ENCODE measurements at regions not wholly inside any gene's neighbourhood (a gene's known extent, or its start where the extent isn't known, plus 50 kb on each side); places are given as distances from the start of the nearest gene placed in this dataset.
"Not testable (repeated sequence)": the region's sequence is repeated elsewhere in the genome, so short reads cannot be mapped to it uniquely, and the experiment has no call there.

GRCh38 chr7:112587504-112587903 is 106.7 kb downstream of the LSMEM1 start:
- H3K27ac Mint-ChIP-seq, result no peak overlapping the region
- no peak overlapping the region for H3K4me3 Mint-ChIP-seq
- ChIA-PET POLR2A (no interaction called here), CTCF (interaction anchor here (0.5 kb wide), 1 partner anchor 9 kb away, joined by 3 read pairs; no protein-coding TSS in a partner anchor)
- peaks cover 0 to 10% (median 0%) of the 10 kb centered on the region in 11 donors for H3K9me3 Mint-ChIP-seq
- H3K27me3 ChIP-seq (ENCODE audit: control insufficient read depth in 2 of 2, insufficient read depth in 2 of 2, low read length in 2 of 2), result no peaks in the 10 kb centered on the region
- ATAC-seq (no peak), DNase-seq (no peak)
- no peaks in the 10 kb centered on the region for H3K36me3 ChIP-seq (ENCODE audit: control insufficient read depth in 2 of 3, insufficient read depth in 3 of 3, low read length in 3 of 3)
- H3K4me1 ChIP-seq (ENCODE audit: control insufficient read depth in 2 of 2, insufficient read depth in 2 of 2, low read length in 2 of 2), result no peaks in the 10 kb centered on the region
- intact Hi-C loops (cut with micrococcal nuclease), result no loop called here
- peaks cover 0 to 6% (median 0%) of the 10 kb centered on the region in 5 donors for H3K36me3 Mint-ChIP-seq
- H3K27me3 Mint-ChIP-seq, result peaks cover 5 to 38% (median 24%) of the 10 kb centered on the region in 5 donors
- H3K4me3 ChIP-seq (ENCODE audit: low read length), result no peak overlapping the region
- no peak overlapping the region for H3K27ac ChIP-seq (ENCODE audit: low read depth, low read length)
- H3K9me3 ChIP-seq (ENCODE audit: control insufficient read depth in 2 of 3, low read length in 3 of 3), result no peaks in the 10 kb centered on the region
- no peaks in the 10 kb centered on the region for H3K4me1 Mint-ChIP-seq

DNA sequence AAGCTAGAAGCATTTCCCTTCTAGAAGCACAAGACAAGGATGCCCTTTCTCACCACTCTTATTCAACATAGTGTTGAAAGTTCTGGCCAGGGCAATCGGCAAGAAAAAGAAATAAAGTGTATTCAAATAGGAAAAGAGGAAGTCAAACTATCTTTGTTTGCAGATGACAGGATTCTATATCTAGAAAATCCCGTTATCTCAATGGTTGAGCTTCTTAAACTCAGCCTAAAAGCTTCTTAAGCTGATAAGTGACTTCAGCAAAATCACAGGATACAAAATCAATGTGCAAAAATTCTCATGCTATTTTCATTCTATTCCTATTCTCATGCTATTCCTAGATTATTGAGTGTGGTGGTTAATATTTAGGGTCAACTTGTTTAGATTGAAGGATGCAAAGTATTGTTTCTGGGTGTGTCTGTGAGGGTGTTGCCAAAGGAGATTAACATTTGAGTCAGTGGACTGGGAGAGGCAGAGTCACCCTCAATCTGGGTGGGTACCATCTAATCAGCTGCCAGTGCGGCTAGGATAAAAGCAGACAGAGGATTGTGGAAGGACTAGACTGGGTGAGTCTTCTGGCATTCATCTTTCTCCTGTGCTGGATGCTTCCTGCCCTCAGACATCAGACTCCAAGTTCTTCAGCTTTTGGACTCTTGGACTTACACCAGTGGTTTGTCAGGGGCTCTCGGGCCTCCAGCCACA is 111.9 kb downstream of the LSMEM1 start:
- H3K36me3 ChIP-seq (ENCODE audit: control insufficient read depth in 2 of 3, insufficient read depth in 3 of 3, low read length in 3 of 3); H3K4me3 Mint-ChIP-seq; POLR2A ChIA-PET; ATAC-seq; H3K27ac ChIP-seq (ENCODE audit: low read depth, low read length); H3K36me3 Mint-ChIP-seq; H3K4me3 ChIP-seq (ENCODE audit: low read length); H3K9me3 ChIP-seq (ENCODE audit: control insufficient read depth in 2 of 3, low read length in 3 of 3); H3K4me1 Mint-ChIP-seq; H3K27me3 ChIP-seq (ENCODE audit: control insufficient read depth in 2 of 2, insufficient read depth in 2 of 2, low read length in 2 of 2); intact Hi-C loops (cut with micrococcal nuclease); H3K9me3 Mint-ChIP-seq; H3K27ac Mint-ChIP-seq; H3K4me1 ChIP-seq (ENCODE audit: control insufficient read depth in 2 of 2, insufficient read depth in 2 of 2, low read length in 2 of 2); CTCF ChIA-PET; DNase-seq: not testable (repeated sequence)
- peaks cover 2 to 19% (median 12%) of the 10 kb centered on the region in 5 donors for H3K27me3 Mint-ChIP-seq

GRCh38 chr7:112594397-112594796 is 113.6 kb downstream of the LSMEM1 start:
- Mint-ChIP-seq H3K27ac (no peak overlapping the region), H3K36me3 (no peaks in the 10 kb centered on the region), H3K4me3 (no peak overlapping the region), H3K4me1 (no peaks in the 10 kb centered on the region), H3K27me3 (peaks cover 0 to 15% (median 12%) of the 10 kb centered on the region in 5 donors), H3K9me3 (peaks cover 0 to under 1% (median 0%) of the 10 kb centered on the region in 11 donors)
- no peaks in the 10 kb centered on the region for H3K9me3 ChIP-seq (ENCODE audit: control insufficient read depth in 2 of 3, low read length in 3 of 3)
- H3K27me3 ChIP-seq (ENCODE audit: control insufficient read depth in 2 of 2, insufficient read depth in 2 of 2, low read length in 2 of 2), result no peaks in the 10 kb centered on the region
- no peak for ATAC-seq
- H3K4me1 ChIP-seq (ENCODE audit: control insufficient read depth in 2 of 2, insufficient read depth in 2 of 2, low read length in 2 of 2), result no peaks in the 10 kb centered on the region
- H3K27ac ChIP-seq (ENCODE audit: low read depth, low read length), result no peak overlapping the region
- POLR2A ChIA-PET, result no interaction called here
- intact Hi-C loops (cut with micrococcal nuclease), result no loop called here
- H3K36me3 ChIP-seq (ENCODE audit: control insufficient read depth in 2 of 3, insufficient read depth in 3 of 3, low read length in 3 of 3), result no peaks in the 10 kb centered on the region
- no peak for DNase-seq
- no peak overlapping the region for H3K4me3 ChIP-seq (ENCODE audit: low read length)
- CTCF ChIA-PET, result no interaction called here

- no peak overlapping the region for H3K27ac Mint-ChIP-seq
- H3K36me3 ChIP-seq (ENCODE audit: control insufficient read depth in 2 of 3, insufficient read depth in 3 of 3, low read length in 3 of 3), result no peaks in the 10 kb centered on the region
- DNase-seq, result no peak
- no peaks in the 10 kb centered on the region for H3K27me3 ChIP-seq (ENCODE audit: control insufficient read depth in 2 of 2, insufficient read depth in 2 of 2, low read length in 2 of 2)
- H3K4me1 Mint-ChIP-seq, result no peaks in the 10 kb centered on the region
- ChIA-PET POLR2A (no interaction called here), CTCF (no interaction called here)
- H3K4me3 Mint-ChIP-seq, result no peak overlapping the region
- H3K27me3 Mint-ChIP-seq, result peaks cover 2 to 11% (median 5%) of the 10 kb centered on the region in 5 donors
- H3K27ac ChIP-seq (ENCODE audit: low read depth, low read length), result no peak overlapping the region
- H3K4me3 ChIP-seq (ENCODE audit: low read length), result no peak overlapping the region
- peaks cover 0 to 2% (median 0%) of the 10 kb centered on the region in 11 donors for H3K9me3 Mint-ChIP-seq
- no peaks in the 10 kb centered on the region for H3K9me3 ChIP-seq (ENCODE audit: control insufficient read depth in 2 of 3, low read length in 3 of 3)
- no peaks in the 10 kb centered on the region for H3K4me1 ChIP-seq (ENCODE audit: control insufficient read depth in 2 of 2, insufficient read depth in 2 of 2, low read length in 2 of 2)
- intact Hi-C loops (cut with micrococcal nuclease), result no loop called here
- H3K36me3 Mint-ChIP-seq, result no peaks in the 10 kb centered on the region
- no peak for ATAC-seq
Measured at GRCh38 chr7:112596260-112596659, 115.5 kb downstream of the LSMEM1 start.

DNA sequence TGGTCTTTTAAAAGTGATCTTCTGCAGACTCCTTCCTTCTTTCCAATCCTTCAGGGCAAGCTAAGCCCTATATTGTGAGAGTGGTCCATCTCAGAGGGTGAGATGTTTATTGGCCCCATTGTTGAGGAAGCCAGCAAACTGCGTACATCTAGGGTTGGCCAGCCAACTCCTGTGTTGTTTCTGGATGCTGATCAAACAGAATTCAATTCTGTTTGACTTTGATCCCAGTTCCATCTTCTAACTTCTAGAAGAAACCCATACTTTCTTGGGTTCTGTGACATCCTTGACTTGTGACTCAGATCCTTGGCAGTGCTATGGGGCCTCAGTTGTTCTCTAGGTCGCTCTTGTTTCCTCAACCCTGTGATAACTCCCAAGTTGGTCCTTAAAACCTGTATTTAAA is 116.2 kb downstream of the LSMEM1 start:
- H3K4me3 Mint-ChIP-seq, result no peak overlapping the region

GRCh38 chr7:112603673-112604072 is 122.9 kb downstream of the LSMEM1 start:
- H3K27ac ChIP-seq (ENCODE audit: low read depth, low read length), result no peak overlapping the region
- no peaks in the 10 kb centered on the region for H3K4me1 Mint-ChIP-seq
- H3K36me3 ChIP-seq (ENCODE audit: control insufficient read depth in 2 of 3, insufficient read depth in 3 of 3, low read length in 3 of 3), result no peaks in the 10 kb centered on the region
- peaks cover 0 to 4% (median 0%) of the 10 kb centered on the region in 11 donors for H3K9me3 Mint-ChIP-seq
- no peaks in the 10 kb centered on the region for H3K36me3 Mint-ChIP-seq
- DNase-seq (no peak), ATAC-seq (no peak)
- peaks cover 3 to 32% (median 18%) of the 10 kb centered on the region in 5 donors for H3K27me3 Mint-ChIP-seq
- no peak overlapping the region for H3K4me3 ChIP-seq (ENCODE audit: low read length)
- no peaks in the 10 kb centered on the region for H3K27me3 ChIP-seq (ENCODE audit: control insufficient read depth in 2 of 2, insufficient read depth in 2 of 2, low read length in 2 of 2)
- ChIA-PET POLR2A (no interaction called here), CTCF (no interaction called here)
- intact Hi-C loops (cut with micrococcal nuclease), result no loop called here
- H3K27ac Mint-ChIP-seq, result no peak overlapping the region
- no peak overlapping the region for H3K4me3 Mint-ChIP-seq
- H3K9me3 ChIP-seq (ENCODE audit: control insufficient read depth in 2 of 3, low read length in 3 of 3), result no peaks in the 10 kb centered on the region
- no peaks in the 10 kb centered on the region for H3K4me1 ChIP-seq (ENCODE audit: control insufficient read depth in 2 of 2, insufficient read depth in 2 of 2, low read length in 2 of 2)

More for the DNA sequence above, 116.2 kb downstream of the LSMEM1 start:
- intact Hi-C loops (cut with micrococcal nuclease), result no loop called here
- H3K9me3 Mint-ChIP-seq, result peaks cover 0 to 4% (median 0%) of the 10 kb centered on the region in 11 donors
- Histone ChIP-seq H3K9me3 (ENCODE audit: control insufficient read depth in 2 of 3, low read length in 3 of 3) (no peaks in the 10 kb centered on the region), H3K27ac (ENCODE audit: low read depth, low read length) (no peak overlapping the region), H3K4me1 (ENCODE audit: control insufficient read depth in 2 of 2, insufficient read depth in 2 of 2, low read length in 2 of 2) (no peaks in the 10 kb centered on the region), H3K36me3 (ENCODE audit: control insufficient read depth in 2 of 3, insufficient read depth in 3 of 3, low read length in 3 of 3) (no peaks in the 10 kb centered on the region), H3K4me3 (ENCODE audit: low read length) (no peak overlapping the region), H3K27me3 (ENCODE audit: control insufficient read depth in 2 of 2, insufficient read depth in 2 of 2, low read length in 2 of 2) (no peaks in the 10 kb centered on the region)
- ATAC-seq (no peak), DNase-seq (no peak)
- CTCF ChIA-PET, result interaction anchor here (0.7 kb wide), 1 partner anchor 9 kb away, joined by 3 read pairs; no protein-coding TSS in a partner anchor
- H3K36me3 Mint-ChIP-seq, result no peaks in the 10 kb centered on the region
- POLR2A ChIA-PET, result no interaction called here
- H3K27ac Mint-ChIP-seq, result no peak overlapping the region
- H3K4me1 Mint-ChIP-seq, result no peaks in the 10 kb centered on the region
- peaks cover 0 to 11% (median 5%) of the 10 kb centered on the region in 5 donors for H3K27me3 Mint-ChIP-seq

- H3K36me3 ChIP-seq (ENCODE audit: control insufficient read depth in 2 of 3, insufficient read depth in 3 of 3, low read length in 3 of 3), result no peaks in the 10 kb centered on the region
- H3K27me3 Mint-ChIP-seq, result peaks cover 3 to 14% (median 9%) of the 10 kb centered on the region in 5 donors
- POLR2A ChIA-PET, result no interaction called here
- no peak overlapping the region for H3K4me3 Mint-ChIP-seq
- H3K9me3 ChIP-seq (ENCODE audit: control insufficient read depth in 2 of 3, low read length in 3 of 3), result no peaks in the 10 kb centered on the region
- no peak overlapping the region for H3K27ac ChIP-seq (ENCODE audit: low read depth, low read length)
- H3K4me3 ChIP-seq (ENCODE audit: low read length), result no peak overlapping the region
- H3K27me3 ChIP-seq (ENCODE audit: control insufficient read depth in 2 of 2, insufficient read depth in 2 of 2, low read length in 2 of 2), result no peaks in the 10 kb centered on the region
- no peaks in the 10 kb centered on the region for H3K4me1 ChIP-seq (ENCODE audit: control insufficient read depth in 2 of 2, insufficient read depth in 2 of 2, low read length in 2 of 2)
- H3K27ac Mint-ChIP-seq, result no peak overlapping the region
- ATAC-seq (no peak), DNase-seq (no peak)
- H3K4me1 Mint-ChIP-seq, result no peaks in the 10 kb centered on the region
- H3K9me3 Mint-ChIP-seq, result no peaks in the 10 kb centered on the region
- no peaks in the 10 kb centered on the region for H3K36me3 Mint-ChIP-seq
- intact Hi-C loops (cut with micrococcal nuclease), result no loop called here
- CTCF ChIA-PET, result no interaction called here
Measured at GRCh38 chr7:112610636-112611035, 129.8 kb downstream of the LSMEM1 start.
